HG02588 (cell line): ENCODE measurements at regions not wholly inside any gene's neighbourhood (a gene's known extent, or its start where the extent isn't known, plus 50 kb on each side); places are given as distances from the start of the nearest gene placed in this dataset.

Experiments
- ATAC-seq: cut with Tn5 transposase; IDR thresholded peaks from one replicate; pipeline ENCODE4 v1.9.1; 2021; ENCODE audit warnings: mild to moderate bottlenecking, moderate library complexity; ENCODE audit not compliant: unreplicated experiment

GRCh38 chr5:31100047-31100575 is 93.4 kb upstream of the CDH6 start:
- ATAC-seq: no peak

DNA sequence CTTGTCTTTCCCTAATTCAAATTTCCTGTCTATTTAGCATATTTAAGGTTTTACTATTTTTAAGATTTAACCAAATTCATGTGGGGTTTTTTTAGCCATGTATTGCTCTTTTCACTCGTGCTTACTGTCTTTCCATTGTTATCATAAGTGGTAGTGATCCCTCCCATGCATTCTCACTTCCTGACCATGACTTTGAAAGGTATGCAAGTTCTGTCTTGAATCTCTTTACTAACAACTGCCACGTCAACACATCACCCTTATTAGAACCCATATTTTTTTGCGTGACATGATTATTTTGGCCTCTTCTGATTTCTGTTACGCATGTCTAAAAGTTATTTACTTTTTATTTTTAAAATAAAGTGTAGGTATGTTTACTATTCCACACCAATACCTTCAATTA is 94.7 kb upstream of the CDH6 start:
- no peak for ATAC-seq

DNA sequence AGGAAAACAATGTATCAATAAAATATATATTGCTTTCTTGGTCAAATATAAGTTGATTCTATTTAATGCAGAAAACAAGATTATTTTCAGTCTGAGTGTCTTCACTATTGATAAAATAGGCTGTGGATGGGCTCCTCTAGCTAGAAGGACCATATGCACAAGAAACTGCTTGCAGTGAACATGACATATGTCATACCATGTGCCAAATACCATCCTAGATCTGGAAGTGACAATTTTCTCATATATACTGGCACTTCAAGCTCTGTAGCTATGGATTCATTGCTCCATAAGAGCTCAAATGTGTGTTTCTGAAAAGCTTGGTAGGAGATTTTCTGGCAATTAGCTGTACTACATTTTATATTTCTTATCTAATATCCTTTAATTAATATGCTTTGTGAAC is 95.6 kb upstream of the CDH6 start:
- no peak for ATAC-seq

- ATAC-seq: no peak
Measured at GRCh38 chr5:31096238-31096865, 97.1 kb upstream of the CDH6 start.

DNA sequence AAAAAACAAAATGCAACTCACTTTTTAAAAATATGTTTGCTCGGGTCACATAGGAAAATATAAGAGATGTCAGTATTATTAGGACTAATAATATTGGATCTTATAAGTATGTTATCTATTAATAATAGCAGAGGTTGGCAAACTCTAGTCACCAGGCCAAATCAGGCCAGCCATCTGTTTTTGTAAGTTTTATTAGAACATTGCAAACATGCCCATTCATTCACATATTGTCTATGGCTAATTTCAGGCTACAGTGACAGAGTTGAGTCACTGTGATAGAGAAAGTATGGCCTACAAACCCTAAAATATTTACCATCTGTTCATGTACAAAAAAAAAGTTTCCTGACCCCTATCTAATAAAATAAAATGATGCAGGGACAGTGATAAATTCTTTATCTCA is 97.7 kb upstream of the CDH6 start:
- no peak for ATAC-seq

- ATAC-seq: no peak
Measured at GRCh38 chr5:31091501-31091900, 102.0 kb upstream of the CDH6 start.

DNA sequence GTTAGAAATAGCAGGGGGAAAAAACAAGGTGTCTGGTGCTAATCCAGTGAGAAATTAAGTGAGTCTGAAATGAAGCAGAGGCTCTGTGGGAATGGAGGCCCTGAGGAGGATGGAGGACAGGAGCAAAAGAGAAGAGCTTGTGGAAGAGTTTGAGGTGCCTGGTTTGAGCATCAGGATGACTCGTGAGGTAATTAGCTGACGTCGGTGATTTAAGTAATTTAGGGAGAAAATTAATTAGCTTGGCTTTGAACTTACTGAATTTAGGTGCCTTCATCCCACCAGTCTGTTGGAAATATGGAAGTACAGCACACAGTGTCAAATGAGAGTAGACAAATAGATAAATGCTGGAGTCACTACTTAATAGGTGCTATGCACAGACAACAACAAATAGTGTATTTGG is 103.0 kb upstream of the CDH6 start:
- no peak for ATAC-seq

DNA sequence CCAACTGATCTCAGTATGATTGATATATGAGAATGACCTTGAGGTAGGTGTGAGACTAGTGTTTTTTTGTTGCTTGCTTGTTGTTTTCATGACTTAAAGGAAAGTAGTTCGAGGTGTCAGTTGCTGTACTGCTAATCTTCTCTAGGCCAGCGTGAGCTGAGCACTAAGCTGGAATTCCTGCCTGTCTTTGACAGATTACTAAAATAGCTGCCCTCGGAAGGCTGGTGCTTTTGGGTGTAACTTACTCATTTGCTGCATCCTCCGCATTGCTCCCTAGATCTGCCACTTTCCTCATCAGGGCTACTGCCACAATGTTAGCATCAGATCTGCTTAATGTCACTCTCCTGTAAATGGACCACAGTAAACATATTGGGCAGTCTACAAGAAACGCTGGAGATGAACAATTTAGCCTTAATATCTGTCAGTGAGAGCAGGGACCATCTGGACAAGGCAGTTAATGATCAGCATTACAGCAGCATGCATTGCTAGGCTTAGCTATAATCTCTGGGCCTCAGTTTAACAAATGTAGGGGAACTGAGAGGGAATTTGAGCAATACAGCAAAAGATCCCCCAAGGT is 106.6 kb upstream of the CDH6 start:
- no peak for ATAC-seq

GRCh38 chr5:31084871-31085270 is 108.6 kb upstream of the CDH6 start:
- ATAC-seq: no peak

DNA sequence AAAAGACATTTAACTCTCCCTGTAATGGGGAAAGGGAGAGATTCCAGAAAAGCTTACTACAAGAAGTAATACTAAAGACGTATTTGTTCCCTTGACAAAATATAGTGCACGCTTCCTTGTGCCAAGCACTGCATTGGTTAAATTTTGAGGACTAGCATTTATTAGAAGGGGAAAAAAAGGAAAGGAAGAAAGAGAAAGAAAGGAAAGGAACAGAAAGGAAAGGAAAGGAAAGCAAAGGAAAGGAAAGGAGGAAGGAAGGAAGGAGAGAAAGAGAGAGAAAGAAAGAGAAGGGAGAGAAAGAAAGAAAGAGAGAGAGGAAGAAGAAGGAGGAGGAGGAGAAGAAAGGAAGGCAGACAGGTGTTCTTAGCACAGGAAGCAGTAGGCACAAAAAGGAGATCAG is 110.1 kb upstream of the CDH6 start:
- ATAC-seq: no peak

DNA sequence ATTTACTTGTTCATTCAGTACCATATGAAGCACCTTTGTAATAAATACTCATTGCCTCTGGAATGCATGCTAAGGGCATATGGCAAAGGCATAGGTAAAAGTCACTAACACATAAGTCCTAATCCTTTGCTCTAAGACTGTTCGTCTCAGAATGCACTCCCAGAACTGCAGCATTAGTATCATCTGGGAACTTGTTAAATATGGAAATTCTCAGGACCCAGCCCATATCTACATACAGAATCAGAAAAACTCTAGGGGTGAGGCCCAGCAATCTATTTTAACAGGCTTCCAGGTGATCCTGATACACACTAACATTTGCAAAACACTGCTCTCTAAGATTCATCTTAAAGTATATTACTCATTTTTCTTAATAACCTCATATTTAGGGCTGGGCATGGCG is 113.8 kb upstream of the CDH6 start:
- ATAC-seq: no peak

DNA sequence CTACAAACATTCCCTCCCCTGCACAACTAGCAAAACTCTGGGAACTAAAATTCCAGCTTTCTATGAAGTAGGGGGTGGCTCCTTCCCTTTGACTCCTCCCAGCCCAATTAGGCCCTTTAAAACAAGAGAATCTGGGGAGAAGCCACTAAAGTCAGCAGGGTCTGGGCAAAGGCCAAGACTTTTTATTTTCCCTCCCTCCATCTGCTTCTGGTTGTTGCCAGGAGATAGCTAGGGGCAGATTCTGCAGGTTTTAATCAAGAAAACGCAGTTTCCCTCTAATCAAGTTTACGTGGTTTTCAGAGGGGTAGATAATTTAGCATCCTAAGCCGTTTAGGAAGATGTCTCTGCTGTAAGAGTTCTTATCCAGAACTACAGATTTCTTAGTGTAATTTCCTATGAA is 114.5 kb upstream of the CDH6 start:
- ATAC-seq: no peak

DNA sequence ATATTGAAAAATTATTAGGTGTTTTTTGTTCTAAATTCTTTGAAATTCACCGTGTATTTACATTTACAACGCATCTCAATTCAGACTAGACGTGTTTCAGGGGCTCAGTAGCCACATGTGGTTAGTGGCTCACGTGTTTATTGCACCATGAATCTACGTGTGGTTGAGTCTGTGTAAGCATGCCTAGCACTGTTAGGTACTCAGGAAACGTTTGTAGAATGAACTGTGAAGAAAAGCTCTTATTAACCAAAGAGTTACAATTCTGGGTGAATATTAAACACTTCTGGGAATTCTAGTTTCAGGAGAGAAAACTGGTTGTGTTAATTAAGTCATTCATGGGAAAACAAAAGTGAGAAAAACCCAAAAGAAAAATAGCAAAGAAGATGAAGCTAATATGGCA is 117.5 kb upstream of the CDH6 start:
- ATAC-seq: no peak

DNA sequence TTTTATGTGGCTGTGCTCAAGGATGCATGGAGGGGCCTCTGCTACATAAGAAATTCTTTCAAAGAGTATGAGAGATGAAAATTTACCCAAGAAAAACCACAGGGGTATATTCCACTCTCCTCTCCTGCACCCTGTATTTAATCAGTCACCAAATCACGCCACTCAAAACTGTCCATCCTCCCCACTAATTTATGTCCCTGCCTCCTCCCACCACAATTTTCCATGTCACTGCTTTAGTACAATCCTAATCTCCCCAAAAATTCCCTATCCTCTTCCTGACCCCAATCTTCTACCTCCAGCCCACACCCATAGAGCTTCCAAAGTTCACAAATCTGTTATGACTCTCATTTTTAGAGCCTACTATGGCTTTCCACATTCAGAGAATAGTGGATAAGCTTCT is 125.2 kb upstream of the CDH6 start:
- no peak for ATAC-seq

DNA sequence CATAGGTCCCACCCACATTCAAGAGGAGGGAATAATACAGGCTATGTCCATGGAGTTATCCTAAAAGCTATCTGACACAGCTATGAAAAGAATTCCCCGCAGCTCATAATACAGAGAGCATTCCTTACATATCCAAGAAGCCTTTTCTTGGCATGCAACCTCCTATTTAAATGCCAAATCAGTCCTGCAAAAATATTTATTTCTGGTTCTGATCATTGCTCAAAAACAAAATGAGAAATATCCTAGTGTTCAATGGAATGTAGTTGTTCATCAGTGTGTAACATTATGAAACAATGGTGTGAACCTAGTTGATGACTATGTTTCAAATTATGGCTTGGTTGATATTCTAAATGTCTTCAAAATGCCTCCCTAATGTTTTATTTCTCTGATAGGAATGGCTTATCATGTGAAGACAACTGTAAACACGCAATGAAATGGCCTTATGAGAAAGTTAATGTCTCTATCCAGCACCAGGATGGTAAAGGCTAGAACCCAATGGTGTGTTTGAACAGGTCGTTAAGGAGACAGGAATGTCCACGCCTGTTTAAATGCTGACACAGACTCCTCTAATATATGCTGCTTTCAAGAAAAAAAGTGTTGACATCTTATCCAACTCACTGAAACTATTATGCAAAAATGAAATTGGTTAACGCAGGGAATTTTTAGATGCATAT is 126.7 kb upstream of the CDH6 start:
- ATAC-seq: no peak

DNA sequence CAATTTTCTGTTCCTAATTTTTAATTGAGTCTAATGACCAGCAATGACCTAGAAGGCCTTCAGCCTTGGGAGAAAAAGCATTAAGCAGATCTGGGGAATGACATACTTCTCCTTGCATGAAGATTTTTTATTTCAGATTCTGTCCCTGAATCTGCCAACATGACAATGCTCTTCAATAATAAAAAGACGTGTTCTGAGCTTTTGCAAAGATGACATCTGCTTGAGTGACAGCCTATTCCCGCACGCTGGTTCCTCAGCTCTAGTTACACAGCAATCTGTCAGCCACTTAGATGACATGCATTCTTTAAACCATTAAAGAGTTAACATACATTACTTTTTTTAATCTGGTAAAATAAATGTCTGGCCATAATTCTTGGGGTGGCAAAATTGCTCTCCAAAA is 129.3 kb upstream of the CDH6 start:
- ATAC-seq: no peak

DNA sequence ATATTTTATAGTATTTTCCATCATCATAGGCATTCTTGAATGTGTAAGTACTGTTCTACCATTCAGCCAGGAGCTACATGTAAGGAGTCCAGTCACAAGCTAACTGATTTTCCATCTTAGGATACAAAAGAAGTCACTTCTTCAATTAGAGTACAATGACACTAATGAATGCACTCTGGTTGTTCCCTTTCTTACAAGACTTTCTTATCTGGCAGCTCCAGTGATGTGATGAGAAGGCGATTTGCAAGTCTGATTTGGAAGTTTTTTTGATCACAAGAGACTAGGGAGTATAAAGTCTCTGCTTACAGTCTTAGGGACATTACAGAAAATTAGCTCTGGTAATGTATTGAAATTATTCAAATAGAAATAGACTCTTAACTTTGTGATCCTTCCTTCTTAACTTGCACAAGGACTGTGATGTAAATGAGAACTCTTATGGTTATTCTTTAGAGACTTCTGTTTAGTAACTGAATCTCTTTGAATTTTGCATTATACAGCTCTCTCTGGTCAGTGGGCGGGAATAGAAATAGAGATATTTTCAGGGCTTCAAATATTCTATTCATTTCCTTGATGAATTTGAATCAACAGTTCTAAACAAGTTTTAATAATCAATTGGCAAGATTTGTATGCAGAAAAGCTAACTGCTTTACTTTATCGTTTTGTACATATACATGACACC is 130.4 kb upstream of the CDH6 start:
- ATAC-seq: no peak

- ATAC-seq: no peak
Measured at GRCh38 chr5:31059889-31060288, 133.6 kb upstream of the CDH6 start.

- no peak for ATAC-seq
Measured at GRCh38 chr5:31054453-31054852, 139.0 kb upstream of the CDH6 start.

- ATAC-seq: no peak
Measured at GRCh38 chr5:31052937-31053658, 140.4 kb upstream of the CDH6 start.

DNA sequence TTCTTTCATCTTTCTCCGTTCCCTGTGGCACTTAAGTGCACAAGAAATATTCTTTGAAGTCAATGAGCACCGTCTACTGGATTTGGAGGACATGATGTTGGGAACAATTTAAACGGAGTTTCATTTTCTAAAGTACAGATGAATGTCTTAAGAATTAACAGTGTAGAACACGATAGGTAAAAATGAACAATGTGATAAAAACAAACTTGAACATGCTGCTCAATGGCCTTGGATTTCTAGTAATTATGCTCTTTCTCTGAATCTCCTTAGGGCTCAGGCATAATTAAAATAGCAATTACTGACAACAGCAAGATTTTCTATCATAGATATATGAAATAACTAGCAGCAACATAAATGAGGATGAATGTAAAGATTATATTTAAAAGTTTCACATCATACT is 142.2 kb upstream of the CDH6 start:
- ATAC-seq: no peak
